ENCODE measurements at regions not wholly inside any gene's neighbourhood (a gene's known extent, or its start where the extent isn't known, plus 50 kb on each side); places are given as distances from the start of the nearest gene placed in this dataset.
"Not testable (repeated sequence)": the region's sequence is repeated elsewhere in the genome, so short reads cannot be mapped to it uniquely, and the experiment has no call there.

- DNase-seq, result no peak
- H3K36me3 ChIP-seq, result no peaks in the 10 kb centered on the region
- no peak overlapping the region for H3K27ac ChIP-seq
- H3K9me3 ChIP-seq (ENCODE audit: severe bottlenecking), result peaks cover 8% of the 10 kb centered on the region
- H3K27me3 ChIP-seq (ENCODE audit: insufficient read depth, low read depth, severe bottlenecking), result no peaks in the 10 kb centered on the region
- TF ChIP-seq, protein P1, sequence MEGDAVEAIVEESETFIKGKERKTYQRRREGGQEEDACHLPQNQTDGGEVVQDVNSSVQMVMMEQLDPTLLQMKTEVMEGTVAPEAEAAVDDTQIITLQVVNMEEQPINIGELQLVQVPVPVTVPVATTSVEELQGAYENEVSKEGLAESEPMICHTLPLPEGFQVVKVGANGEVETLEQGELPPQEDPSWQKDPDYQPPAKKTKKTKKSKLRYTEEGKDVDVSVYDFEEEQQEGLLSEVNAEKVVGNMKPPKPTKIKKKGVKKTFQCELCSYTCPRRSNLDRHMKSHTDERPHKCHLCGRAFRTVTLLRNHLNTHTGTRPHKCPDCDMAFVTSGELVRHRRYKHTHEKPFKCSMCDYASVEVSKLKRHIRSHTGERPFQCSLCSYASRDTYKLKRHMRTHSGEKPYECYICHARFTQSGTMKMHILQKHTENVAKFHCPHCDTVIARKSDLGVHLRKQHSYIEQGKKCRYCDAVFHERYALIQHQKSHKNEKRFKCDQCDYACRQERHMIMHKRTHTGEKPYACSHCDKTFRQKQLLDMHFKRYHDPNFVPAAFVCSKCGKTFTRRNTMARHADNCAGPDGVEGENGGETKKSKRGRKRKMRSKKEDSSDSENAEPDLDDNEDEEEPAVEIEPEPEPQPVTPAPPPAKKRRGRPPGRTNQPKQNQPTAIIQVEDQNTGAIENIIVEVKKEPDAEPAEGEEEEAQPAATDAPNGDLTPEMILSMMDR (IDR thresholded peaks at IDR 0.05; ENCODE audit: low read depth, low read length), result no peak
- no peak overlapping the region for H3K4me3 ChIP-seq (ENCODE audit: low read depth, low read length)
Measured at GRCh38 chr15:69703532-69704187, 251.0 kb downstream of the RPLP1 start.

DNA sequence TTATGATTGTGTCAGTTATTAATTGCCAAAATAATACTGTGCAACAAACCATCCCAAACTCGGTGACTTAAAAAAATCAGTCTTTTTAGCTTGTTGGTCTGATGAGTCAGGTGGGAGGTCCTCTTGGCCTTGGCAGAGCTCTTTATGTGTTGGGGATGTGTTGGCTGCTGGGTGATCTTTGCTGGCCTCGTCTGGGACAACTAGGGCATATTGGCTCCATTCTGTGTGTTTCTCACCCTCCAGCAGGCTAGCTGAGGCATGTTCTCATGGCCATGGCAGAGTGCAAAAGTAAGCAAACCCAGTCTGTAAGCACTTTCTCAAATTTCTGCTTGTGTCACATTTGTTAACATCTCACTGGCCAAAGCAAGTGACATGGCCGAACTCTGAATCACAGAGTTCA lies 251.6 kb downstream of the RPLP1 start:
- Histone ChIP-seq H3K27me3 (ENCODE audit: insufficient read depth, low read depth, severe bottlenecking) (no peaks in the 10 kb centered on the region), H3K4me3 (ENCODE audit: low read depth, low read length) (no peak overlapping the region), H3K27ac (no peak overlapping the region), H3K9me3 (ENCODE audit: severe bottlenecking) (peaks cover 8% of the 10 kb centered on the region), H3K36me3 (no peaks in the 10 kb centered on the region)
- TF ChIP-seq, protein P1 (IDR thresholded peaks at IDR 0.05; ENCODE audit: low read depth, low read length), result no peak
- no peak for DNase-seq

- no peaks in the 10 kb centered on the region for H3K27me3 ChIP-seq (ENCODE audit: insufficient read depth, low read depth, severe bottlenecking)
- H3K27ac ChIP-seq, result no peak overlapping the region
- TF ChIP-seq, protein P1 (IDR thresholded peaks at IDR 0.05; ENCODE audit: low read depth, low read length), result no peak
- no peak for DNase-seq
- no peak overlapping the region for H3K4me3 ChIP-seq (ENCODE audit: low read depth, low read length)
- peaks cover 8% of the 10 kb centered on the region for H3K9me3 ChIP-seq (ENCODE audit: severe bottlenecking)
- H3K36me3 ChIP-seq, result no peaks in the 10 kb centered on the region
Measured at GRCh38 chr15:69704700-69705099, 252.1 kb downstream of the RPLP1 start.

DNA sequence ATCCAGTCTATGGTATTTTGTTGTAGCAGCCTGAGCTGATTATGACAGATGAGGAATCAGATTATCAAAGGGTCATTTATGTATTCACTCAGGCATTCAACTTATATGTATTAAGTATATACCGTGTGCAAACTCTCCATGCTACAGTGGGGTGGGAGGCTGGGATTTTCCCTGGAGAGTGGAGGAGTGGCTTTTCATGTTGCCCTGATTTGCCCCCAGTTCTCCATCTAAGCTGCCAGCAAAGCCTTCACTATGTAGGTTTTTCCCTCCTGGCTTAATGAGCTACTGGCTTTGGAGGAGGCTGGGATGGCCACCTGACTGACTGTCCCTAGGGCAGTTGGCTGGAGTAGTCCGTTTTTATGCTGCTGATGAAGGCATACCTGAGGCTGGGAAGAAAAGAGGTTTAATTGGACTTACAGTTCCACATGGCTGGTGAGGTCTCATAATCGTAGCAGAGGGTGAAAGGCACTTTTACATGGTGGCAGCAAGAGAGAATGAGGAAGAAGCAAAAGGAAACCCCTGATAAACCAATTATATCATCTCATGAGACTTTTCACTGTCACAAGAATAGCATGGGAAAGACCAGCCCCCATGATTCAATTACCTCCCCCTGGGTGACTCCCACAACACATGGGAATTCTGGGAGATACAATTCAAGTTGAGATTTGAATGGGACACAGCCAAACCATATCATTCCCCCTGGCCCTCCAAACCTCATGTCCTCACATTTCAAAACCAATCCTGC lies 253.9 kb downstream of the RPLP1 start:
- no peaks in the 10 kb centered on the region for H3K27me3 ChIP-seq (ENCODE audit: insufficient read depth, low read depth, severe bottlenecking)
- peaks cover 8% of the 10 kb centered on the region for H3K9me3 ChIP-seq (ENCODE audit: severe bottlenecking)
- TF ChIP-seq, protein P1 (IDR thresholded peaks at IDR 0.05; ENCODE audit: low read depth, low read length), result no peak
- peak; percentile 41 for DNase-seq
- no peak overlapping the region for H3K27ac ChIP-seq
- H3K4me3 ChIP-seq (ENCODE audit: low read depth, low read length), result no peak overlapping the region
- no peaks in the 10 kb centered on the region for H3K36me3 ChIP-seq

DNA sequence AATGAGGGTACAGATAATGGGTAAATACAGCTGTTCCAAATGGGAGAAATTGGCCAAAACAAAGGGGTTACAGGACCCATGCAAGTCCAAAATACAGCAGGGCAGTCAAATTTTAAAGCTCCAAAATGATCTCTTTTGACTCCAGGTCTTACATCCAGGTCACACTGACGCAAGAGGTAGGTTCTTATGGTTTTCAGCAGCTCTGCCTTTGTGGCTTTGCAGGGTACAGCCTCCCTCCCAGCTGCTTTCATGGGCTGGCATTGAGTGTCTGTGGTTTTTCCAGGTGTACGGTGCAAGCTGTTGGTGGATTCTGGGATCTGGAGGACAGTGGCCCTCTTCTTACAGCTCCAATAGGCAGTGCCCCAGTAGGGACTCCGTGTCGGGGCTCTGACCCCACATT lies 254.6 kb downstream of the RPLP1 start:
- not testable (repeated sequence) for H3K4me3 ChIP-seq (ENCODE audit: low read depth, low read length); H3K27ac ChIP-seq; H3K27me3 ChIP-seq (ENCODE audit: insufficient read depth, low read depth, severe bottlenecking); H3K9me3 ChIP-seq (ENCODE audit: severe bottlenecking); H3K36me3 ChIP-seq; DNase-seq

DNA sequence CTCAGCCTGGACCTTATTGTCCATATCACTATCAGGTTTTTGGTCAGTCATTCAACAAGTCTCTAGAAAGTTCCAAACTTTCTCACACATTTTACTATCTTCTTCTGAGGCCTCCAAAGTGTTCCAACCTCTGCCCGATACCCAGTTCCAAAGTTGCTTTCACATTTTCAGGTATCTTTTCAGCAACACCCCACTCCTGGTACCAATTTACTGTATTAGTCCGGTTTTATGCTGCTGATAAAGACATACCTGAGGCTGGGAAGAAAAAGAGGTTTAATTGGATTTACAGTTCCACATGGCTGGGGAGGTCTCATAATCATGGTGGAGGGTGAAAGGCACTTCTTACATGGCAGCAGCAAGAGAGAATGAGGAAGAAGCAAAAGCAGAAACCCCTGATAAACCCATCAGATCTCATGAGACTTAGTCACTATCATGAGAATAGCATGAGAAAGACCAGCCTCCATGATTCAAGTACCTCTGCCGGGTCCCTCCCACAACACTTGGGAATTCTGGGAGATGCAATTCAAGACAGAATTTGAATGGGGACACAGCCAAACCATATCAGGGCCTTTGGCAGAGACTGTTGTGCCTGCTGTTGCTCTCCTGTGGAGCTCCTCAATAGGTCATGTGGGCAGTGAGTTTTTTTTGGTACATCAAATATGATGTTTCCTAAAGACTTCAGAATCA lies 256.0 kb downstream of the RPLP1 start:
- H3K27me3 ChIP-seq (ENCODE audit: insufficient read depth, low read depth, severe bottlenecking); H3K4me3 ChIP-seq (ENCODE audit: low read depth, low read length); H3K9me3 ChIP-seq (ENCODE audit: severe bottlenecking); DNase-seq; H3K27ac ChIP-seq; H3K36me3 ChIP-seq: not testable (repeated sequence)

Measured in WERI-Rb-1 (cell line).